ENCODE measurements at regions not wholly inside any gene's neighbourhood (a gene's known extent, or its start where the extent isn't known, plus 50 kb on each side); places are given as distances from the start of the nearest gene placed in this dataset.

- no peak for DNase-seq (ENCODE audit: low read depth)
- no peak overlapping the region for H3K4me3 ChIP-seq (ENCODE audit: low read depth, low read length)
- TF ChIP-seq CTCF (conservative IDR thresholded peaks at IDR 0.05; ENCODE audit: low read depth, low read length) = no peak
Observed at GRCh38 chr4:179128299-179128698, 1686.1 kb upstream of the AGA start.

GRCh38 chr4:179130122-179130714 is 1688.0 kb upstream of the AGA start:
- H3K4me3 ChIP-seq (ENCODE audit: low read depth, low read length) = no peak overlapping the region
- no peak for DNase-seq (ENCODE audit: low read depth)
- no peak for TF ChIP-seq CTCF (conservative IDR thresholded peaks at IDR 0.05; ENCODE audit: low read depth, low read length)

- peak; percentile 22 for DNase-seq (ENCODE audit: low read depth)
- no peak overlapping the region for H3K4me3 ChIP-seq (ENCODE audit: low read depth, low read length)
- TF ChIP-seq CTCF (conservative IDR thresholded peaks at IDR 0.05; ENCODE audit: low read depth, low read length) = no peak
Observed at GRCh38 chr4:179145746-179146525, 1703.7 kb upstream of the AGA start.

GRCh38 chr4:179151770-179152169 is 1709.5 kb upstream of the AGA start:
- no peak for DNase-seq (ENCODE audit: low read depth)
- H3K4me3 ChIP-seq (ENCODE audit: low read depth, low read length) = no peak overlapping the region
- no peak for TF ChIP-seq CTCF (conservative IDR thresholded peaks at IDR 0.05; ENCODE audit: low read depth, low read length)

GRCh38 chr4:179163147-179163546 is 1720.9 kb upstream of the AGA start:
- no peak for TF ChIP-seq CTCF (conservative IDR thresholded peaks at IDR 0.05; ENCODE audit: low read depth, low read length)
- H3K4me3 ChIP-seq (ENCODE audit: low read depth, low read length) = no peak overlapping the region
- no peak for DNase-seq (ENCODE audit: low read depth)

- no peak overlapping the region for H3K4me3 ChIP-seq (ENCODE audit: low read depth, low read length)
- no peak for DNase-seq (ENCODE audit: low read depth)
- TF ChIP-seq CTCF (conservative IDR thresholded peaks at IDR 0.05; ENCODE audit: low read depth, low read length) = no peak
Observed at GRCh38 chr4:179164267-179164999, 1722.2 kb upstream of the AGA start.

Measured in epithelial cell of proximal tubule (primary cell).